Activated naive CD4-positive, alpha-beta T cell treated with anti-CD3 and anti-CD28 coated beads, Interleukin-2, amount 10 ng/mL, durations not matched to agents 7 days and 5 days (primary cell): ENCODE measurements at regions not wholly inside any gene's neighbourhood (a gene's known extent, or its start where the extent isn't known, plus 50 kb on each side); places are given as distances from the start of the nearest gene placed in this dataset.

Source experiments
- CTCF ChIA-PET: fragments of 350-600 bp; sonication (Branson Sonifier 250); formaldehyde crosslinking; loops from one replicate; lab custom pipeline; 2021; ENCODE audit warnings: antibody characterized with exemption; lab: Charles Lee
- DNase-seq: peaks from one replicate; pipeline ENCODE4 v3.0.0-alpha.2; 2020
- H3K27ac Mint-ChIP-seq: one replicate; pipeline ENCODE4 v1.8.0; 2021; ENCODE audit warnings: mild to moderate bottlenecking, moderate library complexity, mixed read lengths
- H3K27me3 Mint-ChIP-seq: one replicate; pipeline ENCODE4 v1.8.0; 2021; ENCODE audit warnings: mild to moderate bottlenecking, mixed read lengths
- H3K36me3 Mint-ChIP-seq: one replicate; pipeline ENCODE4 v1.8.0; 2021; ENCODE audit warnings: mixed read lengths
- H3K4me1 Mint-ChIP-seq: one replicate; pipeline ENCODE4 v1.8.0; 2021; ENCODE audit warnings: mixed read lengths
- H3K4me3 Mint-ChIP-seq: one replicate; pipeline ENCODE4 v1.8.0; 2021; ENCODE audit warnings: mild to moderate bottlenecking, moderate library complexity, mixed read lengths
- H3K9me3 Mint-ChIP-seq: one replicate; pipeline ENCODE4 v1.8.0; 2021; ENCODE audit warnings: mixed read lengths

GRCh38 chr1:233516732-233517131, 97.2 kb upstream of the KCNK1 start:
- no peak overlapping the region for H3K4me3 Mint-ChIP-seq
- H3K27ac Mint-ChIP-seq, result no peak overlapping the region
- peaks cover 4% of the 10 kb centered on the region for H3K9me3 Mint-ChIP-seq
- DNase-seq, result no peak
- no peaks in the 10 kb centered on the region for H3K36me3 Mint-ChIP-seq
- CTCF ChIA-PET, result interaction anchor here (0.8 to 1.8 kb wide), 3 partner anchors 40 to 277 kb away, joined by 3 to 4 read pairs (median 3); no protein-coding TSS in a partner anchor
- H3K4me1 Mint-ChIP-seq, result no peaks in the 10 kb centered on the region
- H3K27me3 Mint-ChIP-seq, result peaks cover 4% of the 10 kb centered on the region

GRCh38 chr1:233518344-233518743, 95.6 kb upstream of the KCNK1 start:
- Mint-ChIP-seq H3K4me1 (no peaks in the 10 kb centered on the region), H3K9me3 (peaks cover 4% of the 10 kb centered on the region), H3K27ac (no peak overlapping the region), H3K36me3 (no peaks in the 10 kb centered on the region), H3K4me3 (no peak overlapping the region), H3K27me3 (peaks cover 4% of the 10 kb centered on the region)
- CTCF ChIA-PET, result interaction anchor here (0.9 to 1.8 kb wide), 2 partner anchors 66 to 125 kb away, joined by 3 to 4 read pairs; no protein-coding TSS in a partner anchor
- DNase-seq, result no peak

- Mint-ChIP-seq H3K4me3 (no peak overlapping the region), H3K27me3 (peaks cover 4% of the 10 kb centered on the region), H3K4me1 (no peaks in the 10 kb centered on the region), H3K27ac (no peak overlapping the region), H3K36me3 (no peaks in the 10 kb centered on the region), H3K9me3 (peaks cover 2% of the 10 kb centered on the region)
- CTCF ChIA-PET, result interaction anchor here (0.8 kb wide), 1 partner anchor 546 kb away, joined by 3 read pairs; no protein-coding TSS in a partner anchor
- DNase-seq, result no peak
Observed at GRCh38 chr1:233520261-233521191, 93.4 kb upstream of the KCNK1 start.

GRCh38 chr1:233523047-233523446, 90.9 kb upstream of the KCNK1 start:
- DNase-seq, result no peak
- CTCF ChIA-PET, result no interaction called here
- H3K27ac Mint-ChIP-seq, result no peak overlapping the region

GRCh38 chr1:233527818-233528217, 86.1 kb upstream of the KCNK1 start:
- Mint-ChIP-seq H3K4me1 (no peaks in the 10 kb centered on the region), H3K27me3 (no peaks in the 10 kb centered on the region), H3K9me3 (peaks cover 1% of the 10 kb centered on the region), H3K36me3 (no peaks in the 10 kb centered on the region), H3K4me3 (no peak overlapping the region), H3K27ac (no peak overlapping the region)
- CTCF ChIA-PET, result no interaction called here
- no peak for DNase-seq

More at GRCh38 chr1:233523047-233523446, 90.9 kb upstream of the KCNK1 start:
- Mint-ChIP-seq H3K36me3 (no peaks in the 10 kb centered on the region), H3K4me3 (no peak overlapping the region), H3K4me1 (no peaks in the 10 kb centered on the region), H3K27me3 (peaks cover 4% of the 10 kb centered on the region), H3K9me3 (peaks cover 2% of the 10 kb centered on the region)

GRCh38 chr1:233530665-233531386, 83.1 kb upstream of the KCNK1 start:
- Mint-ChIP-seq H3K4me1 (no peaks in the 10 kb centered on the region), H3K27me3 (no peaks in the 10 kb centered on the region), H3K4me3 (no peak overlapping the region), H3K9me3 (peaks cover 1% of the 10 kb centered on the region), H3K27ac (no peak overlapping the region), H3K36me3 (no peaks in the 10 kb centered on the region)
- CTCF ChIA-PET, result no interaction called here
- no peak for DNase-seq

- no peaks in the 10 kb centered on the region for H3K36me3 Mint-ChIP-seq
- H3K27ac Mint-ChIP-seq, result no peak overlapping the region
- no peaks in the 10 kb centered on the region for H3K9me3 Mint-ChIP-seq
- no peaks in the 10 kb centered on the region for H3K4me1 Mint-ChIP-seq
- no peak for DNase-seq
- no peak overlapping the region for H3K4me3 Mint-ChIP-seq
- CTCF ChIA-PET, result no interaction called here
- H3K27me3 Mint-ChIP-seq, result no peaks in the 10 kb centered on the region
Observed at GRCh38 chr1:233540816-233541215, 73.1 kb upstream of the KCNK1 start.

- Mint-ChIP-seq H3K36me3 (no peaks in the 10 kb centered on the region), H3K9me3 (no peaks in the 10 kb centered on the region), H3K27ac (no peak overlapping the region), H3K27me3 (no peaks in the 10 kb centered on the region), H3K4me1 (no peaks in the 10 kb centered on the region), H3K4me3 (no peak overlapping the region)
- CTCF ChIA-PET, result no interaction called here
- DNase-seq, result no peak
Observed at GRCh38 chr1:233543338-233544255, 70.3 kb upstream of the KCNK1 start.

- DNase-seq, result no peak
- H3K4me1 Mint-ChIP-seq, result no peaks in the 10 kb centered on the region
- CTCF ChIA-PET, result no interaction called here
- H3K27me3 Mint-ChIP-seq, result no peaks in the 10 kb centered on the region
- no peaks in the 10 kb centered on the region for H3K9me3 Mint-ChIP-seq
- H3K27ac Mint-ChIP-seq, result no peak overlapping the region
- H3K36me3 Mint-ChIP-seq, result no peaks in the 10 kb centered on the region
- H3K4me3 Mint-ChIP-seq, result no peak overlapping the region
Observed at GRCh38 chr1:233544304-233544703, 69.6 kb upstream of the KCNK1 start.

GRCh38 chr1:233547726-233548125, 66.2 kb upstream of the KCNK1 start:
- CTCF ChIA-PET, result no interaction called here
- Mint-ChIP-seq H3K36me3 (no peaks in the 10 kb centered on the region), H3K27me3 (no peaks in the 10 kb centered on the region), H3K4me3 (no peak overlapping the region), H3K4me1 (no peaks in the 10 kb centered on the region), H3K9me3 (no peaks in the 10 kb centered on the region), H3K27ac (no peak overlapping the region)
- DNase-seq, result no peak

- Mint-ChIP-seq H3K4me3 (no peak overlapping the region), H3K9me3 (no peaks in the 10 kb centered on the region), H3K36me3 (no peaks in the 10 kb centered on the region), H3K4me1 (no peaks in the 10 kb centered on the region), H3K27me3 (no peaks in the 10 kb centered on the region), H3K27ac (no peak overlapping the region)
- DNase-seq, result no peak
- CTCF ChIA-PET, result no interaction called here
Observed at GRCh38 chr1:233549404-233549803, 64.5 kb upstream of the KCNK1 start.

GRCh38 chr1:233549917-233550316, 64.0 kb upstream of the KCNK1 start:
- Mint-ChIP-seq H3K4me3 (no peak overlapping the region), H3K27me3 (no peaks in the 10 kb centered on the region), H3K4me1 (no peaks in the 10 kb centered on the region), H3K36me3 (no peaks in the 10 kb centered on the region), H3K9me3 (no peaks in the 10 kb centered on the region), H3K27ac (no peak overlapping the region)
- no peak for DNase-seq
- CTCF ChIA-PET, result no interaction called here

GRCh38 chr1:233554037-233554436, 59.9 kb upstream of the KCNK1 start:
- no peak for DNase-seq
- no peaks in the 10 kb centered on the region for H3K27me3 Mint-ChIP-seq
- CTCF ChIA-PET, result no interaction called here
- H3K4me3 Mint-ChIP-seq, result no peak overlapping the region
- no peaks in the 10 kb centered on the region for H3K36me3 Mint-ChIP-seq
- no peaks in the 10 kb centered on the region for H3K4me1 Mint-ChIP-seq
- H3K9me3 Mint-ChIP-seq, result no peaks in the 10 kb centered on the region
- H3K27ac Mint-ChIP-seq, result no peak overlapping the region
